Activated naive CD4-positive, alpha-beta T cell (primary cell): ENCODE measurements at regions not wholly inside any gene's neighbourhood (a gene's known extent, or its start where the extent isn't known, plus 50 kb on each side); places are given as distances from the start of the nearest gene placed in this dataset.
A peak's percentile ranks its signal among the peaks of the same experiment; 100 is the strongest.
"Not testable (repeated sequence)": the region's sequence is repeated elsewhere in the genome, so short reads cannot be mapped to it uniquely, and the experiment has no call there.

Experiments
- DNase-seq, 4 experiments: peaks; one replicate each; lab custom pipeline; 2025; lab: John Stamatoyannopoulos, UW

- no peak for DNase-seq
Measured at GRCh38 chr2:195537811-195538210, 119.2 kb upstream of the SLC39A10 start.

- DNase-seq = no peak
Measured at GRCh38 chr2:195536906-195537305, 120.1 kb upstream of the SLC39A10 start.

GRCh38 chr2:195535911-195536522, 121.0 kb upstream of the SLC39A10 start:
- DNase-seq = peak in 2 of 4 experiments; percentile 37 to 38

- no peak for DNase-seq
Measured at GRCh38 chr2:195534971-195535370, 122.1 kb upstream of the SLC39A10 start.

- DNase-seq = peak in 3 of 4 experiments; percentile 10 to 35 (median 26)
Measured at GRCh38 chr2:195533771-195534642, 123.0 kb upstream of the SLC39A10 start.

- DNase-seq = no peak
Measured at GRCh38 chr2:195532628-195533271, 124.3 kb upstream of the SLC39A10 start.

- no peak for DNase-seq
Measured at GRCh38 chr2:195532255-195532627, 124.8 kb upstream of the SLC39A10 start.

- no peak for DNase-seq
Measured at GRCh38 chr2:195531754-195532153, 125.3 kb upstream of the SLC39A10 start.

- not testable (repeated sequence) for DNase-seq
Measured at GRCh38 chr2:195523242-195523641, 133.8 kb upstream of the SLC39A10 start.

GRCh38 chr2:195521589-195521988, 135.4 kb upstream of the SLC39A10 start:
- DNase-seq = no peak

GRCh38 chr2:195520671-195521155, 136.3 kb upstream of the SLC39A10 start:
- DNase-seq = no peak

- no peak for DNase-seq
Measured at GRCh38 chr2:195515551-195515950, 141.5 kb upstream of the SLC39A10 start.

- DNase-seq = no peak
Measured at GRCh38 chr2:195514365-195514764, 142.7 kb upstream of the SLC39A10 start.

- DNase-seq = no peak
Measured at GRCh38 chr2:195513119-195513518, 143.9 kb upstream of the SLC39A10 start.

- DNase-seq = no peak
Measured at GRCh38 chr2:195509551-195509950, 147.5 kb upstream of the SLC39A10 start.

GRCh38 chr2:195508139-195508455, 148.9 kb upstream of the SLC39A10 start:
- no peak for DNase-seq

- DNase-seq = no peak
Measured at GRCh38 chr2:195507447-195508138, 149.4 kb upstream of the SLC39A10 start.

GRCh38 chr2:195505701-195506100, 151.3 kb upstream of the SLC39A10 start:
- no peak for DNase-seq

- DNase-seq = no peak
Measured at GRCh38 chr2:195503208-195503607, 153.8 kb upstream of the SLC39A10 start.

GRCh38 chr2:195501746-195502145, 155.3 kb upstream of the SLC39A10 start:
- no peak for DNase-seq

- no peak for DNase-seq
Measured at GRCh38 chr2:195500879-195501278, 156.1 kb upstream of the SLC39A10 start.

GRCh38 chr2:195498839-195499490, 158.1 kb upstream of the SLC39A10 start:
- DNase-seq = no peak
